Stomach smooth muscle (tissue), 2 donors: ENCODE measurements at regions not wholly inside any gene's neighbourhood (a gene's known extent, or its start where the extent isn't known, plus 50 kb on each side); places are given as distances from the start of the nearest gene placed in this dataset.

Source experiments
- H3K27ac ChIP-seq: one replicate; pipeline ENCODE4 v1.7.0; 2013; ENCODE audit warnings: mild to moderate bottlenecking, low read length, inconsistent platforms
- H3K27me3 ChIP-seq, 2 donors: one replicate each; pipeline ENCODE4 v1.7.0; 2013; ENCODE audit warnings: low read length in 2 of 2; ENCODE audit not compliant: insufficient read depth in 2 of 2, control insufficient read depth in 1 of 2
- H3K36me3 ChIP-seq, 2 donors: one replicate each; pipeline ENCODE4 v1.7.0; 2013; ENCODE audit warnings: low read length in 2 of 2; ENCODE audit not compliant: control insufficient read depth in 2 of 2, insufficient read depth in 2 of 2
- H3K4me1 ChIP-seq: one replicate; pipeline ENCODE4 v1.7.0; 2013; ENCODE audit warnings: low read length; ENCODE audit not compliant: control insufficient read depth, insufficient read depth
- H3K4me3 ChIP-seq, 2 donors: one replicate each; pipeline ENCODE4 v1.7.0; 2013; ENCODE audit warnings: low read length in 2 of 2
- H3K9ac ChIP-seq, 2 donors: one replicate each; pipeline ENCODE4 v1.7.0; 2013; ENCODE audit warnings: low read length in 2 of 2, mild to moderate bottlenecking in 1 of 2
- H3K9me3 ChIP-seq, 2 donors: one replicate each; pipeline ENCODE4 v1.7.0; 2013; ENCODE audit warnings: low read length in 2 of 2; ENCODE audit not compliant: control insufficient read depth in 2 of 2
- donor health status: healthy.
- donor health status: Pancreatic carcinoma.

GRCh38 chr6:121917263-121917829 lies 481.9 kb downstream of the GJA1 start:
- H3K36me3 ChIP-seq = no peaks in the 10 kb centered on the region
- H3K4me1 ChIP-seq = no peaks in the 10 kb centered on the region
- no peak overlapping the region for H3K9ac ChIP-seq
- H3K9me3 ChIP-seq = no peaks in the 10 kb centered on the region
- H3K4me3 ChIP-seq = no peak overlapping the region
- no peak overlapping the region for H3K27ac ChIP-seq
- H3K27me3 ChIP-seq = no peaks in the 10 kb centered on the region

GRCh38 chr6:121917834-121918559 lies 481.5 kb upstream of the HSF2 start:
- no peaks in the 10 kb centered on the region for H3K9me3 ChIP-seq
- H3K27ac ChIP-seq = no peak overlapping the region
- H3K4me3 ChIP-seq = no peak overlapping the region
- no peaks in the 10 kb centered on the region for H3K27me3 ChIP-seq
- no peaks in the 10 kb centered on the region for H3K4me1 ChIP-seq
- no peak overlapping the region for H3K9ac ChIP-seq
- no peaks in the 10 kb centered on the region for H3K36me3 ChIP-seq

GRCh38 chr6:121920616-121921015 lies 478.8 kb upstream of the HSF2 start:
- no peak overlapping the region for H3K9ac ChIP-seq
- H3K27me3 ChIP-seq = no peaks in the 10 kb centered on the region
- no peaks in the 10 kb centered on the region for H3K4me1 ChIP-seq
- no peak overlapping the region for H3K27ac ChIP-seq
- H3K9me3 ChIP-seq = no peaks in the 10 kb centered on the region
- no peak overlapping the region for H3K4me3 ChIP-seq
- no peaks in the 10 kb centered on the region for H3K36me3 ChIP-seq

- Histone ChIP-seq H3K9me3 (no peaks in the 10 kb centered on the region), H3K27me3 (no peaks in the 10 kb centered on the region), H3K4me1 (no peaks in the 10 kb centered on the region), H3K36me3 (no peaks in the 10 kb centered on the region), H3K27ac (peak overlapping the region; percentile 7), H3K9ac (no peak overlapping the region), H3K4me3 (no peak overlapping the region)
These were observed 474.4 kb upstream of the HSF2 start for GRCh38 chr6:121925024-121925423.

- H3K36me3 ChIP-seq = no peaks in the 10 kb centered on the region
- H3K27me3 ChIP-seq = no peaks in the 10 kb centered on the region
- no peaks in the 10 kb centered on the region for H3K4me1 ChIP-seq
- H3K27ac ChIP-seq = peak overlapping the region; percentile 7
- H3K4me3 ChIP-seq = no peak overlapping the region
- no peaks in the 10 kb centered on the region for H3K9me3 ChIP-seq
- no peak overlapping the region for H3K9ac ChIP-seq
These were observed 473.8 kb upstream of the HSF2 start for GRCh38 chr6:121925534-121926255.

GRCh38 chr6:121929301-121929700 lies 470.2 kb upstream of the HSF2 start:
- Histone ChIP-seq H3K9ac (no peak overlapping the region), H3K9me3 (no peaks in the 10 kb centered on the region), H3K36me3 (no peaks in the 10 kb centered on the region), H3K4me1 (no peaks in the 10 kb centered on the region), H3K27me3 (no peaks in the 10 kb centered on the region), H3K27ac (no peak overlapping the region), H3K4me3 (no peak overlapping the region)

GRCh38 chr6:121932076-121932991 lies 467.1 kb upstream of the HSF2 start:
- no peaks in the 10 kb centered on the region for H3K4me1 ChIP-seq
- no peak overlapping the region for H3K9ac ChIP-seq
- H3K36me3 ChIP-seq = no peaks in the 10 kb centered on the region
- H3K27me3 ChIP-seq = no peaks in the 10 kb centered on the region
- peak overlapping the region in 1 of 2 donors; percentile 36 for H3K4me3 ChIP-seq
- no peak overlapping the region for H3K27ac ChIP-seq
- no peaks in the 10 kb centered on the region for H3K9me3 ChIP-seq

GRCh38 chr6:121934451-121934850 lies 465.0 kb upstream of the HSF2 start:
- Histone ChIP-seq H3K27me3 (no peaks in the 10 kb centered on the region), H3K4me3 (no peak overlapping the region), H3K9me3 (no peaks in the 10 kb centered on the region), H3K9ac (no peak overlapping the region), H3K4me1 (no peaks in the 10 kb centered on the region), H3K27ac (no peak overlapping the region), H3K36me3 (no peaks in the 10 kb centered on the region)

- H3K4me1 ChIP-seq = no peaks in the 10 kb centered on the region
These were observed 458.7 kb upstream of the HSF2 start for GRCh38 chr6:121940728-121941127.

GRCh38 chr6:121944354-121944753 lies 455.1 kb upstream of the HSF2 start:
- H3K27ac ChIP-seq = no peak overlapping the region
- no peak overlapping the region for H3K9ac ChIP-seq
- H3K27me3 ChIP-seq = no peaks in the 10 kb centered on the region
- H3K36me3 ChIP-seq = no peaks in the 10 kb centered on the region
- H3K4me1 ChIP-seq = no peaks in the 10 kb centered on the region
- peaks cover 0 to 11% of the 10 kb centered on the region in 2 donors for H3K9me3 ChIP-seq
- H3K4me3 ChIP-seq = no peak overlapping the region

More at GRCh38 chr6:121940728-121941127, 458.7 kb upstream of the HSF2 start:
- no peak overlapping the region for H3K9ac ChIP-seq
- H3K27me3 ChIP-seq = no peaks in the 10 kb centered on the region
- no peak overlapping the region for H3K27ac ChIP-seq
- H3K36me3 ChIP-seq = no peaks in the 10 kb centered on the region
- no peak overlapping the region for H3K4me3 ChIP-seq
- H3K9me3 ChIP-seq = peaks cover 0 to 8% of the 10 kb centered on the region in 2 donors
